Stimulated activated CD8-positive, alpha-beta memory T cell treated with anti-CD3 and anti-CD28 coated beads, Interleukin-15, amount 100 ng/mL, for 4 hours (primary cell): ENCODE measurements at regions not wholly inside any gene's neighbourhood (a gene's known extent, or its start where the extent isn't known, plus 50 kb on each side); places are given as distances from the start of the nearest gene placed in this dataset.
"Not testable (repeated sequence)": the region's sequence is repeated elsewhere in the genome, so short reads cannot be mapped to it uniquely, and the experiment has no call there.

ENCODE experiments used
- DNase-seq, 2 donors: peaks; one replicate each; pipeline ENCODE4 v3.0.0-alpha.2; 2020; ENCODE audit warnings: low read depth in 2 of 2

- peak in 1 of 2 donors; percentile 8 for DNase-seq
These were observed 53.9 kb downstream of the OTOR start for GRCh38 chr20:16801919-16802651.

GRCh38 chr20:16802652-16802935 is 54.4 kb downstream of the OTOR start:
- DNase-seq = no peak

- no peak for DNase-seq
These were observed 56.0 kb downstream of the OTOR start for GRCh38 chr20:16803965-16804792.

GRCh38 chr20:16804793-16805187 is 56.6 kb downstream of the OTOR start:
- no peak for DNase-seq

GRCh38 chr20:16806061-16806460 is 57.9 kb downstream of the OTOR start:
- DNase-seq = no peak

- no peak for DNase-seq
These were observed 58.7 kb downstream of the OTOR start for GRCh38 chr20:16806886-16807285.

GRCh38 chr20:16808796-16809195 is 60.6 kb downstream of the OTOR start:
- DNase-seq = no peak

GRCh38 chr20:16810216-16810615 is 62.1 kb downstream of the OTOR start:
- DNase-seq = no peak

- DNase-seq = no peak
These were observed 68.0 kb downstream of the OTOR start for GRCh38 chr20:16816192-16816591.

- no peak for DNase-seq
These were observed 71.3 kb downstream of the OTOR start for GRCh38 chr20:16819483-16819882.

GRCh38 chr20:16821211-16822089 is 73.3 kb downstream of the OTOR start:
- DNase-seq = no peak

GRCh38 chr20:16824664-16825063 is 76.5 kb downstream of the OTOR start:
- no peak for DNase-seq

- no peak for DNase-seq
These were observed 80.6 kb downstream of the OTOR start for GRCh38 chr20:16828666-16829305.

GRCh38 chr20:16835690-16836089 is 87.5 kb downstream of the OTOR start:
- DNase-seq = not testable (repeated sequence)

- no peak for DNase-seq
These were observed 94.4 kb downstream of the OTOR start for GRCh38 chr20:16842486-16843120.

GRCh38 chr20:16844406-16844805 is 96.2 kb downstream of the OTOR start:
- no peak for DNase-seq

GRCh38 chr20:16846006-16846405 is 97.8 kb downstream of the OTOR start:
- no peak for DNase-seq

- no peak for DNase-seq
These were observed 99.9 kb downstream of the OTOR start for GRCh38 chr20:16848061-16848460.

GRCh38 chr20:16848526-16848925 is 100.4 kb downstream of the OTOR start:
- no peak for DNase-seq

GRCh38 chr20:16860914-16861313 is 112.8 kb downstream of the OTOR start:
- no peak for DNase-seq

- DNase-seq = no peak
These were observed 113.5 kb downstream of the OTOR start for GRCh38 chr20:16861708-16862107.
